PC-9 (cell line): ENCODE measurements at regions not wholly inside any gene's neighbourhood (a gene's known extent, or its start where the extent isn't known, plus 50 kb on each side); places are given as distances from the start of the nearest gene placed in this dataset.

ENCODE experiments used
- BruUV-seq: library from RNA; stranded (reverse); fragments of 400-500 nt; replicated peaks from 2 replicates; lab custom pipeline; 2021; lab: Mats Ljungman, UMichigan
- CTCF ChIA-PET: fragments of 300-600 bp; sonication (Branson Sonifier 250); formaldehyde crosslinking; loops from one replicate; lab custom pipeline; 2022; ENCODE audit warnings: antibody characterized with exemption; lab: Charles Lee
- POLR2A ChIA-PET: fragments of 300-600 bp; sonication (Branson Sonifier 250); formaldehyde crosslinking; loops from one replicate; lab custom pipeline; 2022; ENCODE audit warnings: antibody characterized with exemption; ENCODE audit not compliant: unreplicated experiment; lab: Charles Lee
- DNase-seq, 2 experiments: peaks; one replicate each; pipeline versions ENCODE4 v3.0.0 to v3.0.0-alpha.2; 2015 to 2022; ENCODE audit warnings: mixed read lengths in 1 of 2
- H2AFZ ChIP-seq: fragments of 200-600 bp; sonication (generic); 2 replicates; pipeline ENCODE4 v1.8.1; 2017; ENCODE audit warnings: antibody characterized with exemption
- H3F3A ChIP-seq: fragments of 200-600 bp; sonication (generic); 2 replicates; pipeline ENCODE4 v1.8.1; 2017; ENCODE audit warnings: antibody characterized with exemption, mild to moderate bottlenecking, low read depth; ENCODE audit not compliant: insufficient read depth
- H3K27ac ChIP-seq: fragments of 200-600 bp; sonication (generic); 2 replicates; pipeline ENCODE4 v1.6.1; 2016; ENCODE audit warnings: mixed run types
- H3K27me3 ChIP-seq: fragments of 200-600 bp; sonication (generic); 2 replicates; pipeline ENCODE4 v1.6.1; 2016; ENCODE audit warnings: low read depth, mixed run types; ENCODE audit not compliant: insufficient read depth
- H3K36me3 ChIP-seq: fragments of 200-600 bp; sonication (generic); 2 replicates; pipeline ENCODE4 v1.6.1; 2016; ENCODE audit warnings: low read depth, mixed run types
- H3K4me1 ChIP-seq: fragments of 200-600 bp; sonication (generic); replicated peaks from 2 replicates; pipeline ENCODE4 v1.6.1; 2016; ENCODE audit warnings: mixed run types; ENCODE audit not compliant: insufficient read depth
- H3K4me2 ChIP-seq: fragments of 200-600 bp; sonication (generic); 2 replicates; pipeline ENCODE4 v1.6.1; 2017; ENCODE audit warnings: mixed run types
- H3K4me3 ChIP-seq: fragments of 200-600 bp; sonication (generic); 2 replicates; pipeline ENCODE4 v1.6.1; 2016; ENCODE audit warnings: mixed run types
- H3K79me2 ChIP-seq: fragments of 200-600 bp; sonication (generic); 2 replicates; pipeline ENCODE4 v1.6.1; 2017; ENCODE audit warnings: low read depth, mixed run types
- H3K9me2 ChIP-seq: fragments of 200-600 bp; sonication (generic); 2 replicates; pipeline ENCODE4 v1.8.1; 2017; ENCODE audit warnings: mild to moderate bottlenecking; ENCODE audit not compliant: insufficient read depth
- H3K9me3 ChIP-seq: fragments of 200-600 bp; sonication (generic); 2 replicates; pipeline ENCODE4 v1.8.1; 2016; ENCODE audit warnings: low read depth; ENCODE audit not compliant: insufficient read depth
- H4K20me1 ChIP-seq: fragments of 200-600 bp; sonication (generic); 2 replicates; pipeline ENCODE4 v1.8.1; 2017; ENCODE audit not compliant: insufficient read depth
- CTCF ChIP-seq: fragments of 200-600 bp; sonication (generic); conservative IDR thresholded peaks from 2 replicates; pipeline ENCODE4 v1.6.1; 2017; ENCODE audit warnings: mixed run types, antibody characterized with exemption, mild to moderate bottlenecking, moderate library complexity
- EZH2 ChIP-seq: fragments of 200-600 bp; sonication (generic); IDR thresholded peaks from 2 replicates; pipeline ENCODE4 v1.8.0; 2017; ENCODE audit warnings: antibody characterized with exemption, low read depth
- intact Hi-C: fragments of 100-400 bp; cut with micrococcal nuclease; formaldehyde crosslinking; loops from one replicate; pipeline ENCODE4 v1.10.0; 2022; ENCODE audit not compliant: unreplicated experiment

- intact Hi-C loops = no loop called here
- Histone ChIP-seq H3K9me2 (no peaks in the 10 kb centered on the region), H3K27ac (no peak overlapping the region), H3K4me2 (no peak overlapping the region), H3K4me3 (no peak overlapping the region), H3K36me3 (no peaks in the 10 kb centered on the region), H3K9me3 (no peaks in the 10 kb centered on the region), H3K79me2 (no peaks in the 10 kb centered on the region), H3K4me1 (no peaks in the 10 kb centered on the region), H2AFZ (no peak overlapping the region), H3K27me3 (no peaks in the 10 kb centered on the region), H4K20me1 (no peaks in the 10 kb centered on the region), H3F3A (no peaks in the 10 kb centered on the region)
- ChIA-PET CTCF (no interaction called here), POLR2A (no interaction called here)
- BruUV-seq = no TSS peak
- TF ChIP-seq EZH2 (no peak), CTCF (no peak)
- DNase-seq = no peak
Measured at GRCh38 chr15:46301826-46302225, 667.0 kb downstream of the SQOR start.

GRCh38 chr15:46304321-46304720, 669.5 kb downstream of the SQOR start:
- H3K27me3 ChIP-seq = no peaks in the 10 kb centered on the region
- H3K4me1 ChIP-seq = no peaks in the 10 kb centered on the region
- no peak overlapping the region for H2AFZ ChIP-seq
- no peaks in the 10 kb centered on the region for H3F3A ChIP-seq
- DNase-seq = peak in 1 of 2 experiments; percentile 4
- H3K4me2 ChIP-seq = no peak overlapping the region
- no peaks in the 10 kb centered on the region for H3K79me2 ChIP-seq
- BruUV-seq = no TSS peak
- intact Hi-C loops = no loop called here
- no peak for TF ChIP-seq EZH2
- peak; percentile 70 for TF ChIP-seq CTCF
- CTCF ChIA-PET = no interaction called here
- H3K4me3 ChIP-seq = no peak overlapping the region
- H3K9me2 ChIP-seq = no peaks in the 10 kb centered on the region
- POLR2A ChIA-PET = no interaction called here
- no peaks in the 10 kb centered on the region for H3K9me3 ChIP-seq
- no peak overlapping the region for H3K27ac ChIP-seq
- H3K36me3 ChIP-seq = no peaks in the 10 kb centered on the region
- H4K20me1 ChIP-seq = no peaks in the 10 kb centered on the region

- POLR2A ChIA-PET = no interaction called here
- no peak for DNase-seq
- H3K27ac ChIP-seq = no peak overlapping the region
- no peak overlapping the region for H2AFZ ChIP-seq
- intact Hi-C loops = no loop called here
- no peak overlapping the region for H3K4me3 ChIP-seq
- no peaks in the 10 kb centered on the region for H3K27me3 ChIP-seq
- no peaks in the 10 kb centered on the region for H3K79me2 ChIP-seq
- CTCF ChIA-PET = no interaction called here
- TF ChIP-seq EZH2 (no peak), CTCF (no peak)
- H3K4me2 ChIP-seq = no peak overlapping the region
- H3F3A ChIP-seq = no peaks in the 10 kb centered on the region
- H3K4me1 ChIP-seq = no peaks in the 10 kb centered on the region
- BruUV-seq = no TSS peak
- no peaks in the 10 kb centered on the region for H3K9me3 ChIP-seq
- no peaks in the 10 kb centered on the region for H4K20me1 ChIP-seq
- H3K36me3 ChIP-seq = no peaks in the 10 kb centered on the region
- H3K9me2 ChIP-seq = no peaks in the 10 kb centered on the region
Measured at GRCh38 chr15:46307746-46308145, 672.9 kb downstream of the SQOR start.
